ENCODE measurements at regions not wholly inside any gene's neighbourhood (a gene's known extent, or its start where the extent isn't known, plus 50 kb on each side); places are given as distances from the start of the nearest gene placed in this dataset.
"Not testable (repeated sequence)": the region's sequence is repeated elsewhere in the genome, so short reads cannot be mapped to it uniquely, and the experiment has no call there.

- not testable (repeated sequence) for DNase-seq (ENCODE audit: low spot score)
Measured at GRCh38 chr2:17193433-17193890, 324.8 kb downstream of the RAD51AP2 start.

DNA sequence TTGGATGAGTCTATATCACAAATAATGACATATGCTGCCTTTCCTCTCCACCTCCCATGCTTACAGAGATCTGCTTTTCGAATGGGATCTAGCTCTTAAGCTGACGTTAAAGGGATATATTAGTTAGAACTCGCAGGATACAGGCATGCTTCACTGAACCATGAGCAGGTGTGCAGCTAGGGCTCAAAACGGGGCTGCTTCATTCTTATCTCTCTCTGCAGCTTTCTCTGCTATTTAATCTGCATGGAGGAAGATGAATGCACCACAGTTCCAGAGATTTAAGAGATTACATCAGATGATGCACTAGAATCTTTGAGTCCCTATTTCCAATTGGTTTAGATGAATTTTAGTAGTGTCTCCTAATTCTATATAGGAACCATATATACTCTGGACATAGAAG is 327.0 kb downstream of the RAD51AP2 start:
- no peak for DNase-seq (ENCODE audit: low spot score)

DNA sequence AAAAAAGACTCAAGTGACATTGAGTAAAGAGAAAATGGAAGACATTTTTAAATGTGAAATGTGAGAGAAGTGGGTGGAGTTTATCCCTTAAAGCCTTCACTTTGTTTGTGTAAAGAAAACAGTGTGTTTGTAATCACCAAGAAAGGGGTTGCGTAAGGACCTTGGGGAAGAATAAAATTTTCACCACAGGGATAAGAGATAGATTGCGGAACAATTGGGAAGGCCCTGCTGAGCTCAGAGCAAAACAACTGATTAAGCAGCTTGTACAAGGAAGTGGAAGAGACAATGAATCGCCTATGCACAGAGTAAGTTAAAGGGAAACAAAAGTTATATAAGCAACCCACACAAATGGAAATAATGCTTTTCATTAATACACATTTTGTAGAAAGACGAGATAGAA is 327.7 kb downstream of the RAD51AP2 start:
- DNase-seq (ENCODE audit: low spot score) = no peak

DNA sequence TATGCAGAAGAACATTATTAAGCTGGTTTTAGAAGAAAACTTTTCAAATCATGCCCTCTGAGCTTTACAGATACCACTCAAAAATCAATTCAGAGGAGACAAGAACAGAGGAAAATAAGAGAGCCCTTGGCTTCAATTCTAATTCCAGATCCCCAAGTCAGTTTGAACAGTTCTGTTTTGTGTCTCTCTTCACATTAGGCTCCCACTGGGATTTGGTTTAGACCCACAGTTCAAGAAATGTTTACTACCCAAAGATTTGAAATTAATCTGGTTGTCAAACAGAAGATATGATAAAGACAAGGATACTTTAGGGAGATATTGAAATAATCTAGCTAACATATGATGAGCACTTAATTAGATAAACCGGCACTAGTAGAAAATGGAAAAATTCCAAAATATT is 329.5 kb downstream of the RAD51AP2 start:
- DNase-seq (ENCODE audit: low spot score) = no peak

DNA sequence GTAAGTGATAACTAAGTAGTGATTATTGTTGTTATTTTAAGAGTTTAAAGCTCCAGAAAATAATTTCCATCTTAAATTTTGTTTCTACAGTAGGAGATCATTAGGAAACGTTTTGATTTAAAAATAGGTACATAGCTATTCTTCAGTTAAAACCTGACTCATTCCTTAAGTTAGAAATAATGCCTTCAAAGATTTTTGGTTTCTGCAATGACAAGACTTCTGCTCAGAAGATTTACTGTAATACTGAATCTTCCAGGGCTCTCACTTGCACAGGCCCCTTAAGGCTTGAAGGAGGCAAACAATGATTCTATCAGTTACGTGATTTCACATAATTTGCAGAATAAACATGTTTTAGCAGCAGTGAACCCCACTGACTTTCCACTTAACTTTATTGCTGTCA is 333.7 kb downstream of the RAD51AP2 start:
- no peak for DNase-seq (ENCODE audit: low spot score)

DNA sequence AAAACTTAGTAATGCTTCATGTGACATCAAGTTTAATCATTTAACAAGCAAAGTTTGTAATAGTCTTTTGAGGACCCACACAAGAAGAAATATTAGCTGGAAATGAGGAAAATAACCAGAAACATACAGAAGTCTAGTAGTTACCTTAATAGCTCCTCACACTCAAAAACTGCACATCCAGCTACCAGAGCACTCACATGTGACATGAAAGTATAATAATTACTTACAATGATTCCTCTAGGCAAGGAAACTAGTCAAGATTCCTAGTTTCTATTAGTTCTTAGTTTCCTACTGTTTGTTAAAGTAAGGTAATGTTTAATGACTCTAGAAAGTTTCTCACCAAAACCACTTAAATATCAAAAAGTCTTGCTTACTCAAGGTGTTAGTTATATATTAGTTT is 335.8 kb downstream of the RAD51AP2 start:
- DNase-seq (ENCODE audit: low spot score) = no peak

DNA sequence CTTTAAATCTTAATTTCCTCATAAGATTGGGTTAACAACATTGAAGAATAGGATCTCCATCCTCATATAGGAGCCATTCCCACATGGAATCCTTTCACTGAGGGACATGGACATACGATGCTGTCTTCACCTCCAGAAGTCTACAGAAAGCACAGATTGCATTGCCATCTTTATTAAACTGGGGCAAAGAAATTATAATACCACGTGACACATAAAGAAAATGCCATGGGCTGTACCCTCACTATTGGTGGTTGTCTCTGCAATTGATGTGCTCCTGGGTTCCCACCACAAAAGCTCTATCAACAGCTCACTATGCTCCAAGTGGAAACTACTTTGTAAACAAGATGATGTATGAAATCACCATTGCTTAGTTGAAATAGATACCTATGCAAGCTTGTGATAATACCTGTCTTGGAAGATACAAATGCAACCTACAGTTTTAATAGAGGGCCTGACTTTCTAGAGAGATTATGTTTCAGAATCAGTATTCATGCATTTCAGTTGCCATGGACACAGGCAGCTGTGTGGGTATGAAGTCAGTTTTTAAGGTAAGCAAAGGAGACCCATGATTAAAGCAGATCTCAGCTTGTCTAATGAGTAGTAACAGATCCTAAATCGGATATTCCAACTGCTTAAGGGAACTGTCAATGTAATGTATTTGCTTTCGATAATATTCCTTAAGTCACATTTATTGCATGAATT is 337.0 kb downstream of the RAD51AP2 start:
- DNase-seq (ENCODE audit: low spot score) = no peak

- DNase-seq (ENCODE audit: low spot score) = no peak
Measured at GRCh38 chr2:17179145-17179808, 339.0 kb downstream of the RAD51AP2 start.

GRCh38 chr2:17177088-17177487 is 341.2 kb downstream of the RAD51AP2 start:
- no peak for DNase-seq (ENCODE audit: low spot score)

- no peak for DNase-seq (ENCODE audit: low spot score)
Measured at GRCh38 chr2:17171446-17172049, 346.7 kb downstream of the RAD51AP2 start.

DNA sequence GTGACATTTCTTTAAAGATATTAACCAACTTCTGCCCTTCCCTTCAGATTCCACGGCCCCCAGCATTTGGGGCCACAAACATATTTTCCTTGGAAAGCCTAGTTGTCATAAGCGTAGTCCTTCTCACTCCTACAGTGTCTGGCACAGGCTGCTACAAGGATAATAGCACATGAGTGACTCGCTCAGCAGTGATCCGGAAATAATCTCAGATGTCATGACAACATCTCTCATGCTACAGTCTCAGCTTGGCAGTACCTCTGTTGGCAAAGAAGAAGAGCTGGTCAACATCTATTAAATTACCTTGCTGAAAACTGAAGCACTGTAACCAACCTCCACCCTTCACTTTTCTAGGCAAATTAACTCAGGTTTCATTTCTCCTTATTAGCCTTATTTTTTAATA is 351.7 kb downstream of the RAD51AP2 start:
- DNase-seq (ENCODE audit: low spot score) = no peak

DNA sequence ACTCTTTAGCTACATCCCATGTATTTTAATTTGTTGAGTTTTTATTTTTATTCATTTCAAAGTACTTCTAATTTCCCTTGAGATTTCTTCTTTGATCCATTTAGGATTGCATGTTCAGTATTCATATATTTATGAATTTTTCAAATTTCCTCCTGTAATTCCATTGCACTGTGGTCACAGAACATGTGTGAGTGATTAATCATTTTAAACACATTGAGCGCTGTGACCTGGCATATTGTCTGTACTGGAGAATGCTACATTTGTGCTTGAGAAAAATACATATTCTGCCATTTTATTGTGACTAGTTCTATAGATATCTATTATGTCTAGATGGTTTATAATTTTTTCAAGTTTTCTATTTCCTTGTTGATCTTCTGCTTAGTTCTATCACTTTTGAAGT is 353.7 kb downstream of the RAD51AP2 start:
- no peak for DNase-seq (ENCODE audit: low spot score)

DNA sequence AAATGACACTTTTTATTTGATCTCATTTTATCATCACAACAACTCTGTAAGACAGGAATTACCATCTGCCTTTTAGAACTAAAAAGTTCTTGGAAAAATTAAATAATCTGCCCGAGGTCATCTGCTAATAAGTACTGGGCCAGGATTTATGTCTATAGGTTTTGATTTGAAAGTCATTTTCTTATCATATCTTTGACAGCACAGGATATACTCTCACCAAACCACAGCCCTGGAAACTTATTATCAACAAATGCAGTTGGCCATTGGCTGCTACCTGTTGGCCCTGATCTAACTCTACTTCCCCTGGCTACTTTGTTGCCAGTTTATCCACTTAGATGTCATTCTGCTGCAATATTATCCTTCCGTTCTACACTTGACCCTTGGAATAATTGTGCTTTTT is 354.6 kb downstream of the RAD51AP2 start:
- DNase-seq (ENCODE audit: low spot score) = no peak

GRCh38 chr2:17162713-17163112 is 355.5 kb downstream of the RAD51AP2 start:
- no peak for DNase-seq (ENCODE audit: low spot score)

- no peak for DNase-seq (ENCODE audit: low spot score)
Measured at GRCh38 chr2:17160594-17160993, 357.6 kb downstream of the RAD51AP2 start.

GRCh38 chr2:17156086-17156485 is 362.2 kb downstream of the RAD51AP2 start:
- no peak for DNase-seq (ENCODE audit: low spot score)

- DNase-seq (ENCODE audit: low spot score) = no peak
Measured at GRCh38 chr2:17149945-17150344, 368.3 kb downstream of the RAD51AP2 start.

GRCh38 chr2:17148407-17149145 is 369.7 kb downstream of the RAD51AP2 start:
- no peak for DNase-seq (ENCODE audit: low spot score)

DNA sequence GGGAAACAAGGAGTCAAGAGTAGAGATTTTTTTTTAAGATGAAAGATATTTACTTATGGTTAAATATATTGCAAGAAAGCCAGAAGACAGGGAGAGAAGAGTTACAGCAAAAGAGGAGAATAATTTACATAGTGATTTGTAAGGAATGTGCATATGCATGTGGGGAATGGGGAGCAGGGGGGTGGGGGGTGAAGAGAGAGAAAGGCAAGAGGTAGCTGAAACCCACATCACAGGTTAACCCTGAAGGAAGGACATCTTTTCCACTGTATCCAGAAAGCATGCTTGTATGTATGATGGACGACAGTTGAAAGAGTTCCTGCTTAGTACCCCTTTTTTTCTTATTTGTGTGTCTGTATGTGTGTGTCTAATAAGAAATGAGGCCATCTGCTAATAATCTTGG is 371.9 kb downstream of the RAD51AP2 start:
- no peak for DNase-seq (ENCODE audit: low spot score)

DNA sequence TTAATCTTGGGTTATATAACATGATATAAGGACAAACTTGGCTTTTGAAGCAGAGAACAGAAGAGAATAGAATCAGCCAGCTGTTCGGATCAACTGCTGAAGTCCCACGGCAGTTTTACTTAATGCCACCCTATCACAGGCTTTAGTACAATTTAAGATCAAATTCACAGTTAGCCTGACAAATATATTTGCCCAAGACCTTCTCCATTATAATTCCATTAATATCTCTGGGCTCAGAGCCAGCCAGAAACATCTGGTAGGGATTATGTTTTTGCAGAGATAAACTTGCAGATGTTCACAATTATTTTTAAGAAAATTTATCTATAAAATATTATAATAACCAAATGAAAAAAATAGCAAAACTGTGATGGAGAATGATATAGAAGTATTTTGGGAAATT is 381.4 kb downstream of the RAD51AP2 start:
- DNase-seq (ENCODE audit: low spot score) = no peak

- DNase-seq (ENCODE audit: low spot score) = no peak
Measured at GRCh38 chr2:17136231-17136630, 382.0 kb downstream of the RAD51AP2 start.

GRCh38 chr2:17135619-17136018 is 382.6 kb downstream of the RAD51AP2 start:
- no peak for DNase-seq (ENCODE audit: low spot score)
